ENCODE measurements at regions not wholly inside any gene's neighbourhood (a gene's known extent, or its start where the extent isn't known, plus 50 kb on each side); places are given as distances from the start of the nearest gene placed in this dataset.

DNA sequence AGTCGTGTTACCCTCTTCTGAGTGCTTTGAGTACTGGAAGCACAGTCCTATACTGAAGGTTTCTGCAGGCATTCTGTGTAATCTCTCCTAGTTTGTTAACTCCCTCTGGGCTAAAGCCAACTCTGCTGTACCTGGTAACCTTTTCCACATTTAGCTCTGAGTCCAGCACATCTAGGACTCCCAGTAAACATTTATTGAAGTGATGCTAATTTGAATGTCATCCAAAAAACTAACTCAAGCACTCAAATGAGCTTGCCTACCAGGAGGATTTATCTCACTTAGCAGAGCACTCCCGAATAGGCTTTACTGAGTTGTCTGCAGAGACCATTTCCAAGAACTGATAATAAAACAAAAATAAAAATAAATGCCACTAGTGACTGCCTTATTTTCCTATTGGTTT is 79.5 kb upstream of the NFIB start:
- no peak overlapping the region for H3K4me3 ChIP-seq (ENCODE audit: low read depth in 2 of 2, low read length in 2 of 2)
- H3K27me3 ChIP-seq (ENCODE audit: control insufficient read depth, insufficient read depth, low read length) = no peaks in the 10 kb centered on the region
- ATAC-seq (no peak), DNase-seq (ENCODE audit: low read depth, low spot score) (no peak)
- intact Hi-C loops (cut with micrococcal nuclease; ENCODE audit: unreplicated experiment) (no loop called here), in situ Hi-C loops (cut with HindIII; ENCODE audit: low pct_unique_long_range_greater_than_20kb, low sequenced_read_pairs) (no loop called here)
- no peak overlapping the region for H3K27ac ChIP-seq (ENCODE audit: low read length)
- H3K36me3 ChIP-seq (ENCODE audit: control insufficient read depth, insufficient read depth, low read length) = no peaks in the 10 kb centered on the region
- H3K9me3 ChIP-seq (ENCODE audit: control insufficient read depth, insufficient read depth, low read depth, low read length) = no peaks in the 10 kb centered on the region
- ChIA-PET CTCF (no interaction called here), POLR2A (no interaction called here)
- TF ChIP-seq, protein P1, sequence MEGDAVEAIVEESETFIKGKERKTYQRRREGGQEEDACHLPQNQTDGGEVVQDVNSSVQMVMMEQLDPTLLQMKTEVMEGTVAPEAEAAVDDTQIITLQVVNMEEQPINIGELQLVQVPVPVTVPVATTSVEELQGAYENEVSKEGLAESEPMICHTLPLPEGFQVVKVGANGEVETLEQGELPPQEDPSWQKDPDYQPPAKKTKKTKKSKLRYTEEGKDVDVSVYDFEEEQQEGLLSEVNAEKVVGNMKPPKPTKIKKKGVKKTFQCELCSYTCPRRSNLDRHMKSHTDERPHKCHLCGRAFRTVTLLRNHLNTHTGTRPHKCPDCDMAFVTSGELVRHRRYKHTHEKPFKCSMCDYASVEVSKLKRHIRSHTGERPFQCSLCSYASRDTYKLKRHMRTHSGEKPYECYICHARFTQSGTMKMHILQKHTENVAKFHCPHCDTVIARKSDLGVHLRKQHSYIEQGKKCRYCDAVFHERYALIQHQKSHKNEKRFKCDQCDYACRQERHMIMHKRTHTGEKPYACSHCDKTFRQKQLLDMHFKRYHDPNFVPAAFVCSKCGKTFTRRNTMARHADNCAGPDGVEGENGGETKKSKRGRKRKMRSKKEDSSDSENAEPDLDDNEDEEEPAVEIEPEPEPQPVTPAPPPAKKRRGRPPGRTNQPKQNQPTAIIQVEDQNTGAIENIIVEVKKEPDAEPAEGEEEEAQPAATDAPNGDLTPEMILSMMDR (IDR thresholded peaks at IDR 0.05) = no peak
- TF ChIP-seq SIN3A (IDR thresholded peaks at IDR 0.05; ENCODE audit: borderline replicate concordance, insufficient read depth, low read depth, low read length) (no peak), POLR2AphosphoS5 (IDR thresholded peaks at IDR 0.05; ENCODE audit: low read depth, low read length) (no peak), TCF7L2 (IDR thresholded peaks at IDR 0.05; ENCODE audit: low read depth, low read length) (no peak)
- TF ChIP-seq, protein P2, sequence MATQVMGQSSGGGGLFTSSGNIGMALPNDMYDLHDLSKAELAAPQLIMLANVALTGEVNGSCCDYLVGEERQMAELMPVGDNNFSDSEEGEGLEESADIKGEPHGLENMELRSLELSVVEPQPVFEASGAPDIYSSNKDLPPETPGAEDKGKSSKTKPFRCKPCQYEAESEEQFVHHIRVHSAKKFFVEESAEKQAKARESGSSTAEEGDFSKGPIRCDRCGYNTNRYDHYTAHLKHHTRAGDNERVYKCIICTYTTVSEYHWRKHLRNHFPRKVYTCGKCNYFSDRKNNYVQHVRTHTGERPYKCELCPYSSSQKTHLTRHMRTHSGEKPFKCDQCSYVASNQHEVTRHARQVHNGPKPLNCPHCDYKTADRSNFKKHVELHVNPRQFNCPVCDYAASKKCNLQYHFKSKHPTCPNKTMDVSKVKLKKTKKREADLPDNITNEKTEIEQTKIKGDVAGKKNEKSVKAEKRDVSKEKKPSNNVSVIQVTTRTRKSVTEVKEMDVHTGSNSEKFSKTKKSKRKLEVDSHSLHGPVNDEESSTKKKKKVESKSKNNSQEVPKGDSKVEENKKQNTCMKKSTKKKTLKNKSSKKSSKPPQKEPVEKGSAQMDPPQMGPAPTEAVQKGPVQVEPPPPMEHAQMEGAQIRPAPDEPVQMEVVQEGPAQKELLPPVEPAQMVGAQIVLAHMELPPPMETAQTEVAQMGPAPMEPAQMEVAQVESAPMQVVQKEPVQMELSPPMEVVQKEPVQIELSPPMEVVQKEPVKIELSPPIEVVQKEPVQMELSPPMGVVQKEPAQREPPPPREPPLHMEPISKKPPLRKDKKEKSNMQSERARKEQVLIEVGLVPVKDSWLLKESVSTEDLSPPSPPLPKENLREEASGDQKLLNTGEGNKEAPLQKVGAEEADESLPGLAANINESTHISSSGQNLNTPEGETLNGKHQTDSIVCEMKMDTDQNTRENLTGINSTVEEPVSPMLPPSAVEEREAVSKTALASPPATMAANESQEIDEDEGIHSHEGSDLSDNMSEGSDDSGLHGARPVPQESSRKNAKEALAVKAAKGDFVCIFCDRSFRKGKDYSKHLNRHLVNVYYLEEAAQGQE (IDR thresholded peaks at IDR 0.05; ENCODE audit: insufficient read depth in 1 of 2, low read depth in 2 of 2, low read length in 1 of 2) = no peak
- H3K4me1 ChIP-seq (ENCODE audit: control insufficient read depth, insufficient read depth, low read length) = no peaks in the 10 kb centered on the region
- BruUV-seq (replicated peaks) = no TSS peak

DNA sequence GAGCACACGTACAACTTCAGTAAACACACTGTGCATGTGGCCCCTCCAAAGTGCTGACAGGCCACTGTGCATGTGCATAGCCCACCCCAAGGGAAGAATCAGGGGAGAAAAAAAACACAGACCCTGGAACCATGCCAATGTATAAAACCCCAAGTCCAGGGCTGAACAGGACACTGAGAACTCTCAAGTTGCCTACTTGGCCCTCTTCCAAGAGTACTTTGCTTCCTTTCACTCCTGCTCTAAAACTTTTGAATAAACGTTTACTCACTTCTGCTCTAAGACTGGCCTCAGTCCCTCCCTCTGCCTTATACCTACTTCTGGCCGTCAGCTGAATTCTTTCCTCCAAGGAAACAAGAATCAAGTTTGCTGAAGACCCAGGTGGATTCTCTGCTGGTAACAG is 77.7 kb upstream of the NFIB start:
- Histone ChIP-seq H3K36me3 (ENCODE audit: control insufficient read depth, insufficient read depth, low read length) (no peaks in the 10 kb centered on the region), H3K27ac (ENCODE audit: low read length) (no peak overlapping the region), H3K9me3 (ENCODE audit: control insufficient read depth, insufficient read depth, low read depth, low read length) (no peaks in the 10 kb centered on the region), H3K4me3 (ENCODE audit: low read depth in 2 of 2, low read length in 2 of 2) (no peak overlapping the region), H3K4me1 (ENCODE audit: control insufficient read depth, insufficient read depth, low read length) (no peaks in the 10 kb centered on the region), H3K27me3 (ENCODE audit: control insufficient read depth, insufficient read depth, low read length) (no peaks in the 10 kb centered on the region)
- CTCF ChIA-PET = no interaction called here
- intact Hi-C loops (cut with micrococcal nuclease; ENCODE audit: unreplicated experiment) (no loop called here), in situ Hi-C loops (cut with HindIII; ENCODE audit: low pct_unique_long_range_greater_than_20kb, low sequenced_read_pairs) (no loop called here)
- no peak for TF ChIP-seq TCF7L2 (IDR thresholded peaks at IDR 0.05; ENCODE audit: low read depth, low read length)
- no peak for TF ChIP-seq POLR2AphosphoS5 (IDR thresholded peaks at IDR 0.05; ENCODE audit: low read depth, low read length)
- TF ChIP-seq, protein P1 (IDR thresholded peaks at IDR 0.05) = no peak
- TF ChIP-seq, protein P2 (IDR thresholded peaks at IDR 0.05; ENCODE audit: insufficient read depth in 1 of 2, low read depth in 2 of 2, low read length in 1 of 2) = no peak
- TF ChIP-seq SIN3A (IDR thresholded peaks at IDR 0.05; ENCODE audit: borderline replicate concordance, insufficient read depth, low read depth, low read length) = no peak
- no TSS peak for BruUV-seq (replicated peaks)
- DNase-seq (ENCODE audit: low read depth, low spot score) = no peak
- POLR2A ChIA-PET = no interaction called here
- ATAC-seq = no peak
